Esophagus squamous epithelium (tissue), 5 donors: ENCODE measurements at regions not wholly inside any gene's neighbourhood (a gene's known extent, or its start where the extent isn't known, plus 50 kb on each side); places are given as distances from the start of the nearest gene placed in this dataset.

Source experiments
- DNase-seq: peaks from one replicate; lab custom pipeline; 2025; lab: John Stamatoyannopoulos, UW
- H3K27ac ChIP-seq, 4 donors: fragments of 200-600 bp; sonication (generic); one replicate each; pipeline ENCODE4 v1.5.1; 2016 to 2019; ENCODE audit warnings: mild to moderate bottlenecking in 1 of 4
- H3K27me3 ChIP-seq, 4 donors: fragments of 200-600 bp; sonication (generic); 1 replicate in 3 of 4; 2 replicates in 1 of 4; pipeline versions ENCODE4 v1.5.1 to v1.6.0; 2017 to 2021; ENCODE audit warnings: antibody characterized with exemption in 1 of 4
- H3K36me3 ChIP-seq, 3 donors: fragments of 200-600 bp; sonication (generic); one replicate each; pipeline ENCODE4 v1.5.1; 2016 to 2019
- H3K4me1 ChIP-seq, 3 donors: fragments of 200-600 bp; sonication (generic); one replicate each; pipeline ENCODE4 v1.5.1; 2017 to 2019
- H3K4me3 ChIP-seq, 4 donors: fragments of 200-600 bp; sonication (generic); 1 replicate in 3 of 4; 2 replicates in 1 of 4; pipeline ENCODE4 v1.5.1; 2016 to 2019; ENCODE audit warnings: mild to moderate bottlenecking in 2 of 4, moderate library complexity in 1 of 4
- H3K9me3 ChIP-seq, 3 donors: fragments of 200-600 bp; sonication (generic); one replicate each; pipeline ENCODE4 v1.5.1; 2016 to 2019
- POLR2A ChIP-seq, 4 donors: fragments of 450-650 bp; IDR thresholded peaks; one replicate each; pipeline ENCODE4 v1.6.1; 2017; ENCODE audit warnings: antibody characterized with exemption in 4 of 4, mild to moderate bottlenecking in 4 of 4, moderate library complexity in 3 of 4
- WGBS, 2 donors: methylation state at CpG; one replicate each; pipeline ENCODE4 v1.1.5; 2018; 5-methylcytosine and 5-hydroxymethylcytosine counted together
- intact Hi-C: fragments of 100-400 bp; cut with DNase I; formaldehyde crosslinking; loops from one replicate; pipeline ENCODE4 v1.15.0; 2022
- TF ChIP-seq, protein P1 (sequence below), 6 experiments: fragments of 450-650 bp in 4 of 6; fragments of 200-600 bp in 2 of 6; sonication (generic) in 2 of 6; IDR thresholded peaks; one replicate each; pipeline ENCODE4 v1.5.1; 2016 to 2019; ENCODE audit warnings: antibody characterized with exemption in 6 of 6, mild to moderate bottlenecking in 4 of 6, moderate library complexity in 4 of 6
- donor health status: DM: yes; HTN: yes; CAD: no.

GRCh38 chr19:29364224-29364726 is 151.3 kb upstream of the UQCRFS1 start:
- Histone ChIP-seq H3K27me3 (peaks cover 0 to 30% (median 0%) of the 10 kb centered on the region in 4 donors), H3K4me3 (no peak overlapping the region), H3K36me3 (no peaks in the 10 kb centered on the region), H3K9me3 (peaks cover 0 to 10% (median 0%) of the 10 kb centered on the region in 3 donors), H3K27ac (no peak overlapping the region), H3K4me1 (no peaks in the 10 kb centered on the region)
- TF ChIP-seq, protein P1, sequence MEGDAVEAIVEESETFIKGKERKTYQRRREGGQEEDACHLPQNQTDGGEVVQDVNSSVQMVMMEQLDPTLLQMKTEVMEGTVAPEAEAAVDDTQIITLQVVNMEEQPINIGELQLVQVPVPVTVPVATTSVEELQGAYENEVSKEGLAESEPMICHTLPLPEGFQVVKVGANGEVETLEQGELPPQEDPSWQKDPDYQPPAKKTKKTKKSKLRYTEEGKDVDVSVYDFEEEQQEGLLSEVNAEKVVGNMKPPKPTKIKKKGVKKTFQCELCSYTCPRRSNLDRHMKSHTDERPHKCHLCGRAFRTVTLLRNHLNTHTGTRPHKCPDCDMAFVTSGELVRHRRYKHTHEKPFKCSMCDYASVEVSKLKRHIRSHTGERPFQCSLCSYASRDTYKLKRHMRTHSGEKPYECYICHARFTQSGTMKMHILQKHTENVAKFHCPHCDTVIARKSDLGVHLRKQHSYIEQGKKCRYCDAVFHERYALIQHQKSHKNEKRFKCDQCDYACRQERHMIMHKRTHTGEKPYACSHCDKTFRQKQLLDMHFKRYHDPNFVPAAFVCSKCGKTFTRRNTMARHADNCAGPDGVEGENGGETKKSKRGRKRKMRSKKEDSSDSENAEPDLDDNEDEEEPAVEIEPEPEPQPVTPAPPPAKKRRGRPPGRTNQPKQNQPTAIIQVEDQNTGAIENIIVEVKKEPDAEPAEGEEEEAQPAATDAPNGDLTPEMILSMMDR (IDR thresholded peaks at IDR 0.05), result no peak
- no peak for TF ChIP-seq POLR2A (IDR thresholded peaks at IDR 0.05)
- intact Hi-C loops, result no loop called here
- 44 to 51% methylated on average over 9 to 10 of the region's 10 CpGs for WGBS, 2 donors
- DNase-seq, result no peak

- H3K27me3 ChIP-seq, result peaks cover 0 to 30% (median 0%) of the 10 kb centered on the region in 4 donors
- no peak for DNase-seq
- intact Hi-C loops, result no loop called here
- H3K4me1 ChIP-seq, result no peaks in the 10 kb centered on the region
- 85 to 96% methylated on average over 1 of the region's 1 CpG for WGBS, 2 donors
- TF ChIP-seq, protein P1 (IDR thresholded peaks at IDR 0.05), result no peak
- no peak for TF ChIP-seq POLR2A (IDR thresholded peaks at IDR 0.05)
- no peak overlapping the region for H3K4me3 ChIP-seq
- no peaks in the 10 kb centered on the region for H3K36me3 ChIP-seq
- no peak overlapping the region for H3K27ac ChIP-seq
- peaks cover 0 to 10% (median 0%) of the 10 kb centered on the region in 3 donors for H3K9me3 ChIP-seq
Measured at GRCh38 chr19:29364999-29365398, 152.0 kb upstream of the UQCRFS1 start.

DNA sequence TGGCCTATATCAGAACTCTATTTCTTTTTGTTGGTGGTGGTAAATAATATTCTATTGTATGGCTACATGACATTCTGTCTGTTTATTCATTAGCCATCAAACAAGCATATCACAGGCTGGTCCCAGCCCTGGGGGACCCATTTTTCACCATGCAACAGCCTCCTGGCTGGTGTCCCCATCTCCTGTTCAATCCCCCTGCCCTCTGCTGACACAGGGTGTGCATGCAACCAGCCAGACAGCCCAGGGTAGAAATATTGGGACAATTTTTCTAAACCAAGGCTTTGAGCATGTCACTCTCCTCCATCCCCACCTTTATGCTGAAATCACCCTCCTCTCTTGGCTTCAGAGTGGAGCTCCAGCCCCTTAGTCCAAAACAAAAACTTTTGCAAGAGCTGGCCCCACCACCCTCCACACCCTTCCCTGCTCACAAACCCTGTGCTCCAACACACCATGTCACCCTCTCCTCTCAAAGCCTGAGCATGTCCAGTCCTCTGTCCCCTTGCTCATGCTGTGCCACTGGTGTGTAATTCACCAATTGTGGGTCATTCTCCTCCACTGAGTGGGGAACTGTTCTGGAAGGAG is 153.0 kb upstream of the UQCRFS1 start:
- H3K27ac ChIP-seq, result no peak overlapping the region
- H3K4me3 ChIP-seq, result no peak overlapping the region
- TF ChIP-seq POLR2A (IDR thresholded peaks at IDR 0.05), result no peak
- TF ChIP-seq, protein P1 (IDR thresholded peaks at IDR 0.05), result no peak
- peaks cover 0 to 10% (median 0%) of the 10 kb centered on the region in 3 donors for H3K9me3 ChIP-seq
- peaks cover 0 to 30% (median 0%) of the 10 kb centered on the region in 4 donors for H3K27me3 ChIP-seq
- DNase-seq, result no peak
- H3K36me3 ChIP-seq, result no peaks in the 10 kb centered on the region
- intact Hi-C loops, result no loop called here
- no peaks in the 10 kb centered on the region for H3K4me1 ChIP-seq

GRCh38 chr19:29366757-29367156 is 153.8 kb upstream of the UQCRFS1 start:
- no peaks in the 10 kb centered on the region for H3K4me1 ChIP-seq
- no peak for DNase-seq
- no peak overlapping the region for H3K4me3 ChIP-seq
- WGBS, 2 donors, result 85 to 88% methylated on average over 9 to 10 of the region's 10 CpGs
- no peak overlapping the region for H3K27ac ChIP-seq
- TF ChIP-seq, protein P1 (IDR thresholded peaks at IDR 0.05), result no peak
- no peak for TF ChIP-seq POLR2A (IDR thresholded peaks at IDR 0.05)
- intact Hi-C loops, result no loop called here
- peaks cover 0 to 8% (median 0%) of the 10 kb centered on the region in 3 donors for H3K9me3 ChIP-seq
- peaks cover 0 to 30% (median 0%) of the 10 kb centered on the region in 4 donors for H3K27me3 ChIP-seq
- H3K36me3 ChIP-seq, result no peaks in the 10 kb centered on the region

DNA sequence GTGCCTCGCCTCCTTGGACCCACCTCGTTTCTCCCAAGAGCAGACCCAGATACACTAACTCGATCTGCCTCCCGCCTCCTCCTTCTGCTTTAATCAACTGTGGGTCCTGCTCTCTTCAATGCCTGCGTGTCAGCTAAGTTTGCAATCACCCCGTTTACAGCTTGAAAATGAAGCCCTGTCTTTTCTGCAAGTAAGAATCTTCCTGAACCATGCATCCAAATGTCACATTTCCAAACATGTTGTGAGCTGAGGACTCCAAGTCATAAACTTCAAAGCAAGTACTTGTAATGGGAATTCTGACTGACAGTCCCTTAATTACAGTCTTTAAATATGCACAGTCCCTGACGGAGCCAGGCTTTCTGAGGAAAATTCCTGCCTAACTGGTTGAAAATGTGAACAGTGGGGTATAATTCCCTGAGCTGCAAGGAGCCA is 154.9 kb upstream of the UQCRFS1 start:
- no peak for DNase-seq
- Histone ChIP-seq H3K4me1 (no peaks in the 10 kb centered on the region), H3K9me3 (no peaks in the 10 kb centered on the region), H3K36me3 (no peaks in the 10 kb centered on the region), H3K4me3 (no peak overlapping the region), H3K27ac (no peak overlapping the region), H3K27me3 (peaks cover 0 to 30% (median 0%) of the 10 kb centered on the region in 4 donors)
- 22% methylated on average over 7 of the region's 7 CpGs for WGBS, 2 donors
- TF ChIP-seq, protein P1 (IDR thresholded peaks at IDR 0.05), result no peak
- no peak for TF ChIP-seq POLR2A (IDR thresholded peaks at IDR 0.05)
- intact Hi-C loops, result no loop called here
